ENCODE measurements at regions not wholly inside any gene's neighbourhood (a gene's known extent, or its start where the extent isn't known, plus 50 kb on each side); places are given as distances from the start of the nearest gene placed in this dataset.
"Not testable (repeated sequence)": the region's sequence is repeated elsewhere in the genome, so short reads cannot be mapped to it uniquely, and the experiment has no call there.

DNA sequence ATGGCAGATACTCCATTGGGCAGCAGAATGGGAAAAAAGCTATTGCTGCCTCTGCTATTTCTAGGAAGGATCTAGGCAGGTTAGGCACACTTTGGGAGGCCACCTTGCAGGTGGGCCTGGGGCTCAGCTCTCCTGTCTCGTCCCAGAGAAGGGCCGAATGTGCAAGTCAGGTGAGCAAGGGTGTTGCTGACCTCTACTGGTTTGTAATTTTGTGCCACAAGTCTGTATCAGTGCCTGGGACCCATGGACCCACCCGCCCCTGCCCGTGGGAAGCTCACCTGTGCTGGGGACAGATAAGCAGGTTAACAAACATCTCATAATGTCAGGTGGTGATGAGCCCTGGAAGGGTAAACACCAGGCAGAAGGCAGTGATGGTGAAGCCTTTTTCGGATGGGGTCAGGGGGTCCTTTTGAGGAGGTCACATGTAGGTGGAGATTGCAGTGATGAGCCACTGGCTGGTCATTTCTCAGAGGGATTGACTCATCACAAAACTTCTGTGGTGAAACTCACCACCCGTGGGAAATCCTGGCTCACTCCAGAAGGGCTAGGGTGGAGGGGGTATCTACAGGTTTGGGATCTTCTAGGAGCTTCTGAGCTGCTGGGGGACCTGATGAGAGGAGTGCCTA, 161.3 kb downstream of the KLF13 start:
- no peak for DNase-seq

DNA sequence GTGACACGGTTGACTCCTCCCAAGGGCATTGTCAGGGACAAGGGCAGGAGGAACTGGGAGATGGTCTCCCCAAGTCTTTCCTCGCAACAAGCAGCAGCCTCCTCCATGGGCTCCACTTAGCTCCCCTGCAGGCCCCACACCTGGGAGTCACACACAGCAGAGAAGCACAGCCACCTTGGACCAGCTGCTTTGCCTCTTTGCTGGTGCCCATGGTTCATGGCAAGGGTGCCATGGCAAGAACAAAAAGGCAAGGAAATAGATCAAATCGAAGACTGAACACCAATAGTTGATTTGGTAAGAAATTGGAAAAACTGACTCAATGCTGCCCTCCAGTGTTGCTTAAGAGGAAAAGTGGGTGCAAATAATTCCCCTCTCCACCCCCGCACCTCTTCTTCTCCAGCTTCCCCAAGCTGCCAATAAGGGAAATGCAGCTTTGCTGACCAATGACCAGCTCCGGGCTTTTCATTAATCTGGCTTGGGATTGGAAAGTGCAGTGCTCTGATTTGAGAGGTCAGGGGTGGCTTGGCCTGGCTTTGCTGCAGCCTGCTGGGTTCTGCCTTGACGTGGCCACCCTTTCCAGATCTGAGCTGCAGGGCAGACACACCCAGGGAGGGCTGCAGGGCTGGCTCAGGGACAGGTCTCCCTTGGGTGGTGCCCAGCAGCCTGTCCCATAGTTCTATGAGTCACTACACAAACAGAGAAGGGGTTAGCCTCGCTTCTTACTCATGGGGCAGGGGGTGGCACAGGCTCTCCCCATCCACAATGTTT, 162.0 kb downstream of the KLF13 start:
- peak; percentile 70 for DNase-seq

DNA sequence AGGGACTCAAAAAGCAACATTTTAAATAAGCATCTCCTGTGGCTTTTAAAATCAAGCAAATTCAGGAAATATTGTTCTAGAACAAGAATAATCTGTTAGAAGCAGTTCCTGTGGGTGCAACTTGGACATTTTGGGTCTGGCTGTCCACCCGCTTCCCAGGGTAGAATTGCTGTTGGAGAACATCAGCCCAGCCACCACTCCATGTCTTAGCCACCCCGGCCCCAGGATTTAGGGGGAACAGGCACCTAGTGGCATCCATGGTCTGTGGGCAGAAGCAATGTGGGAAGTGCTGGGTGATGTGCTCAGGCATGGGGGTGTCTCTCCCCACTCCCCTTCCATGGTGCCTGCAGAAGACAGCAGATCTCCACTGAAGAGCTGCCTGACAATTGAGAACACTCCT, 162.6 kb downstream of the KLF13 start:
- DNase-seq, result no peak

DNA sequence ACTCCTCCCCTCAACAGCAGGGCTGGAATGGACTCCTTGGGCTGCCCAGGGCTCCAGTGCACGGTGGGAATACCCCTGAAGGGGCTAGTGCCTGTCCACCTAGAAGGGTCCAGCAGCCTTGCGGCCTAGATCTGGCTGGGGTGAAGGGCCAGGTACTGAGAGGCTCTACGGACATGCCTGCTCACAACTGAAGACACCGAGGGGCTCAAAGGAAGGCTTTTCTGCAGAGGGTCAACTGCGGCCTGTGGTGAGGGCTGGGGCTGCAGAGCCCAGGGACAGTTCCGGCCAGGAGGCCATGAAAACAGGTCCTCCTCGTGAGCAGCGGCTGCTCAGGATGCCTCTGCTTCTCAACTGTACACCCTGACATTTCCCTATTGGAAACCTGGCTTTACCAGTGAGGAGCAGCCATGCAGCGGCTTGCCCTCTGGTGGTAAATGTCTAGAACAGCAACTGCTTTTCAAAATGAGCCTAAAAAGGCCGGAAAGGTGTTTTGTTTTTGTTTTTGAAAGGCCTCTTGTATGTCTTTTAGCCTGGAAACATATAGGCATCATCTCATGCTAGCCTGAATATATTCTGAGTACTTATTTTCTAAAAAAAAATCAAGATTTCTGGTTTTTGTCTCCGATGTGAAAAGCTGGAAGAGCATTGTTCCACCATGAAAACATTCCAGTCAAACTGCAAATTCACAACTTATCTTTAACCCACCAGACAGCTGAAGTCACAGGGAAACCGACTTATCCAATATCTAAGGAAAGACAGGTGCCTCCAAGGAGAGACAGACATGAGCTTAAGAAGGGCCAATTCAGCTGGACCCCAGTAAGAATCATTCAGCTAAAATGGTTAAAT, 163.4 kb downstream of the KLF13 start:
- DNase-seq, result no peak

DNA sequence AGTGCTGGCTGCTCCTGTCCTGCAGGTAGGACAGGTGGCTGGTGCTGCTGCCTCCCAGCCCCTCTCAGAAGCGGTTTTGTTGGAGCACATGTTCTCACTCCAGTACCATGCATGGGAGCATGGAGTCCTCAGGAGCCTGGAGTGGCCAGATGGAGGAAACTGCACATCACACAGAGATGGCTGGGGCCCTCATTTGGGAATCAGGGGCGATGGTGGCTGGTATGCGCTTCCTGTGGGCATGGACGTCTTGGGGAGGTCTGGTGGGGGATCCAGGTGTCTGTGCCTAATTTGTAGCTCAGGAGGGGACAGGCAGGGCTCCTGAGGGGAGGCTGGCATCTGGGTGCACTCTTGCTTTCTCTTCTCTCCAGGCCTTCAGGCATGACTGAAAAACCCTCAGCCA, 168.2 kb downstream of the KLF13 start:
- DNase-seq, result no peak

DNA sequence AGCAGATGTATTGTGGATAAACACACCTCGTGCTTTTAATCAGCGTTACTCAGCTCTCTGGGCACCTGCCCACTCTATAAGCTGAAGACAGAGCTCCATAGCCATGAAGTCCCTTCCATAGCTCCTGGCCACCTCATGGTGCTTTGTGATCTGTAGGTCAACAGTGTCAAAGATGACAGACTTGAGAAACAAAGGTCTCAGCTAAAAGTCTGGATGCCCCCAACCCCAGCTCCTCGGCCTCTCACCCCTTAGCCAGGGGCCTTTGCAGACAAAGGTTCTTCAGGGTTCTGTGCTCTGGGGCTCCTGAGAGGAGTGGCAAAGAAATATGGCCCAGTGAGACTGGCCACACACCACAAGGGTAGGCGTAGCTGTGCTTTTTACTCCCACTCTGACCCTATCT, 168.6 kb downstream of the KLF13 start:
- DNase-seq, result no peak

DNA sequence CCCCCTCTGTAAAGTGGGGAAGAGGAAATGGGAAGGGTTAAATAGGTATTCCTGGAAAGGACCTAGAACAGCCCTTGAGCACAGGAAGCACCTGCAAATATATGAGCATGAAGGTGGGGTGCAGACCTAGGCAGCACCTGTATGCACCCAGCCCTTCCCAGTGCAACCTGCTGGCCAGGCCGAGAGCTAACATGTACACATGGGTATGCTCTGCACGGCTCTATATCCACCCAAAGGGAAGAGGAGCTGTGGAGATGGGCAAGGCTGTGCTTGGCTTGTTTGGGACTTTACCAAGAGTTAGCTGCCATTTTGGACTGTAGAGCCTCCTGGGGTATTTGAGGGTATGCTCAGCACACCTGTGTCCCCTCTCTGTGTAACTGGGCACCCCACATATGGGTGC, 171.2 kb downstream of the KLF13 start:
- DNase-seq, result no peak

DNA sequence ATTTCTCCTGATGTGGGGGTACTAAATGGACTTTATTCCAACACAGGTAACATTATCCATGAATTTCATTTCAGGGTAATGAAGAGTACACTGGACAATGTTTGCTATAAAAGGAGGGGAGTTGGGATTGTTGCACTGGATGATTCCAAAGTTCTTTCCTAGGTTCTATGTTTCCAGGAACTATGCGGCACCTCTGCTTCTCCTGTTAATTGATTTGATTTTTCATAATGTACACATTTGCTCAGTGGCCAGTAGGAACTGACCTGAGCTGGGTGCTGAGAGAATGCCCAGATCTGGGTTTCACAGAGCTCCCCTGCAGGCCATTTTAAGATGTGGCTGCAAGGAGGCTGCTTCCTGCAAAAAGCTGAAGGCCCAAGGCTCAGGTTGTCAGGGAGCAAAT, 171.7 kb downstream of the KLF13 start:
- no peak for DNase-seq

DNA sequence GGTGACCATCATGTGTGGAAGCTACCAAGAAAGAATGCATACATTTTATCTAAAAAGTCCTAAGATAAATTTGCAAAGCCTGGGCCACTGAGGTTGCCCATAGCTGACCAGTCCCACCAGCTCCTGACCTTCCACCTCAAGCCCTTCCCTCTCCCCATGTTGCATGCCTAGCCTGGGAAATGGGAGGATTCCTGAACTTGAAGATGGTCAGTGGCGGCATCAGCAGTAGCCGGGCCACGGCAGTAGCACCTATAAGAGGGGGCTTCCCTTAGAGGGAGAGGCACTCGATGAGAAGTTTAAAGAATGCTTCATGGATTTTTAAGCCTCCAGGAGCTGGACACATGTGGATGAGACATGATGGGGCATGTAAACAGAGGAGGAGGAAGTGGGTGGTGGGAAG, 172.1 kb downstream of the KLF13 start:
- DNase-seq, result no peak

DNA sequence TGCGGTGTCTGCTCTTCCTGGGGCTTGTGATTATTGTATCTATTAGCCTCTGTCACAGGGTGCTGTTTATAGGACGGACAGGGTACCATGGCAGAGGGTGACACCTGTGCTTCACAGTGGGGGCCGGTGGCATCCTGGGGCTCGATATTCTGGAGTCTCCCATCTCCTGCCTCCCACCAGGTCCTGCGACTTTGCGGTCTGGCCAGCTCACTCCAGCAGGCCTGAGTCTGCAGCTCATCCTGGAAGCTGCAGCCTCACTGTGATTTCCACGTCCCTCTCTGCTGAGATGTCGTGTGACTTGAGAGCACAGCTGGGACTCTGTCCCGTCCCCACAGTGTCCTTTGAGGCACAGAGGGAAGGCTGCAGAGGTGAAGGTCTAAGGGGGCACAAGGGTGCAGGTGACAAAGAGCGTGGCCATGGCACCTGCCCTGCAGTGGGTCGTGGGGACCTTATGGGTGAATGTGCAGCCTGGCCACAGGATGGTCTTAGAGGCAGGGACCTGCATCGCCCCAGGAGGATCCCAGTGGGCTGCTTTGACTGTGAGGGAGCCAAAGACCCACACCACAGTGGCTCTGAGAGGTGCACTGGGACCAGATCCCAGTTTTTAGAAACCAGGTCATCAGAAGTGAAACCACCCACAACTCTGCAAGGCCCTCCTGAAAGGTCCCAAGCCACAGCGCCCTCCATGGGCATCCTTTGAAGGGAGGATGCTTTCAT, 172.8 kb downstream of the KLF13 start:
- no peak for DNase-seq

DNA sequence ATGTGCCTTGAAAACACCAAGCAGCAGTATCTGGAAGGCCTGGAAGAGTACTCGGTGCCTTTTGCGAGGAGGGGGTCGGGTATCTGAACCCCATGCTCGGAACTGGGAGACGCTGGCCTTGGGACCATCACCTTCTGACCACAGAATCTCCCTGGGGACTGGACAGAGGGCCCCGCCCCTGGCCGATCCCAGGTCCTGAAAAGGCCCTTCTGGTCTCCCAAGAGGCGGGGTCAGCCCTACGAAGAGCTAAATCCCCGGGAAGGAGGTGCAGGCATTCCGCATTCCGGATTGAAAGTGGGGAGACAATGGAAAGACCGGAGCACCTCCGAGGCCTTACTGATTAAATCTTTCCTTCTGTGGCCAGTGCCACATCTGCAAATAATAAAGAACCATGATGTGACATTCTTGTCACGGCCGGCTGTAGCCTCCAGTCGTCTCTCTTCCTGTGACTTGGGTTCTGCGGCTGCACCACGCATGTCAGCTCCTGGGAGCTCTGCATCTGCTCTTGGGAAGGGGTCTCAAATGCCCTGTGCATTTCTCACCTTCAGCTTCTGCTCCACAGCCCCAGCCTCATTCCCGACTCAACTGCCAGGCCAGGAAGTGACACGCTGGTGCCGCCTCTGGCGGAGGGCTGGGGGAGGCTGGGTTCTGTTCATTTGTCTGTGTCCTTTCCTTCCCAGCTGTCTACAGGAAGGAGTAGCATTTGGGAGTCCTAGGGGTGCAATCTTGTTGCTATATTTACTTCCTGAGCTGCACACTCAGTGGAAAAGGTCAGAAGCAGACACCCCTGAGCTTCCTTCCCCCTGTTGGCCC, 173.5 kb downstream of the KLF13 start:
- no peak for DNase-seq

DNA sequence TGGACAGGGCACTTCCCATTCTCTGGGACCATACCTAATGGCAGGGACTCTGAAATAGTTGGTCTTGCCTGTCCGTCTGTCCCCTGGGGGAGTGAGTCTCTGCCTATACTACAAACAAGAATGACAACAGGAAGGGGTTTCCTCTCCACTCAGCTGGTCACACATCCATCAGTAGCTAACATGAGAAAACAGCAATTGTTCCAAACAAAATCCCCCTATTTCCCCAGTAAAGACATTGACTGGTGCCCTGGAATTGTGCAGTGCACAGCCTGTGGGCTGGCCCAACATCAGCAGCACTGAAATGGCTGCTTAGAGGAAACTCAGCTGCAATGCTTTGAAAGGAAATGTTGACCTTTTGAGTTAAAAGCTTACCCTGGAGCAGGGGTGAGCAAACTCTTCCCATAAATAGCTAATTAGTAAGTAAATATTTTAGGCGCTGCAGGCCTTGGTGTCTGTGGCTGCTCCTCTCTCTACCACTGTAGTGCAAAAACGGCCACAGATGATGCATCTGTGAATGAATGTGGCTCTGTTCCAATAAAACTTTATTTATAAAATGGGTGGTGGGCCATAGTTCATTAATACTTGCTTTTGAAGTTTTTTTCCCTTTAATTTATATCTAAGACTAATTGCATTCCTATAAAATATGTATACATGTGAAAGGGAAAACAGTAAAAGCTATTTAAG, 174.3 kb downstream of the KLF13 start:
- DNase-seq, result peak; percentile 29

DNA sequence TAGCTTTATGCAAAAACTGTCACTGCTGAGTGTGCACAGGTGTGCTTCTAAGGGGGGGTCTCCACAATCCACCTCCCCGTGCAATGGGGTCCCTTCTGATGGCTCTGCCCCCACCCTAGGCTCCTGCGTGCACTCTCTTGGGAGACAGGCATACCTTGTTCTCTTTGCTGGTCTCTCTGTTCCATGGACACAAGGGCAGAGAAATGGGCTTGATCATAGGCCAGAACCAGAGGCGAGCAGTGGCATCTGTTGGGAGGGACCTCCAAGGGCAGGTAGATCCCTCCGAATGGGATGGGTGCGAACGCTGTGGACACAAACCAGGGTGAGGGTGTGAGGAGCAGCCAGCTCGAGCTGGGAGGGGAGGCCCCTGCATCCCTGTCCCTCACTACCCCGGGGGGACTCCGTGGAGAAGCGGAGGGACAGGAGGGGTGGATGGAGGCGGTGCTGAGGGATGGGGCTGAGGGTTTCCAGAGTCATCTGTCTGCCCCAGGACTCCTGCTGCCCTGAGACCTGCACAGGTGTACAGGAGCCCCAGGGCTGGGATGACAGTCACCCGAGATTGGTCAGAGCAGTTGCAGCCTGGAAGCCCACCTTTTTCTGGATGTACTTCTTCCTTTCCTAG, 175.0 kb downstream of the KLF13 start:
- no peak for DNase-seq

DNA sequence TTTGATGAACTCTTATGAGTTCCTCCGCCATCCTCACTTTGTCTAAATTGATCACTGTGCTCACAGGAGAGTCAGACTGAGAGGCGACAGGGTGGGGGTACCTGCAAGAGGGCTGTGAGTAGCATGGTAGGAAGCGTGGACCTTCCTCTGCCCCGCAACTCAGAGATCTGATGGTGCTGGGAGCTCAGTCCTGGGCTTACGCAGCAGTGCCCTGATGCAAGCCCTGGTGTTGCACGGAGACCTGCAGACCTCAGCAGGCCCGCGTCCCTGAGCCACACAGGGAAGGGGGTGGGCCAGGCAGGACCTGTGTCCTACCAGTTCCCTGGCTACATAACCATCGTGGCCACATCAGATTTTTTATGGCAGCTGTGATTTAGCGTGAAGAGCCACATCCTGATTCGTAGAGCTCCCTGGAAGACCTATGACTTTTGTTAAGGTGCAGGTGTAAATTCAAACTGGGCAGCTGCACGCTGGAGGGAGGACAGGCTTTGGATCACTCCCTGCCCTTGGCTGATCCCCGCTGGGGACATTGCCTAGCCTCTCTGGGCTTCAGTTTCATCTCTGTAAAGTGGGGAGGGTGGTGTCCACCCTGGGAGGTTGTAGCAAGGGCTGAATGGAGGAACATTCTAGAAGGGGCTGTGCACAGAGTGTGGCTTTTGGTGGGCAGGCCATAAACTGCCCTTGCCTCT, 176.1 kb downstream of the KLF13 start:
- DNase-seq, result no peak

DNA sequence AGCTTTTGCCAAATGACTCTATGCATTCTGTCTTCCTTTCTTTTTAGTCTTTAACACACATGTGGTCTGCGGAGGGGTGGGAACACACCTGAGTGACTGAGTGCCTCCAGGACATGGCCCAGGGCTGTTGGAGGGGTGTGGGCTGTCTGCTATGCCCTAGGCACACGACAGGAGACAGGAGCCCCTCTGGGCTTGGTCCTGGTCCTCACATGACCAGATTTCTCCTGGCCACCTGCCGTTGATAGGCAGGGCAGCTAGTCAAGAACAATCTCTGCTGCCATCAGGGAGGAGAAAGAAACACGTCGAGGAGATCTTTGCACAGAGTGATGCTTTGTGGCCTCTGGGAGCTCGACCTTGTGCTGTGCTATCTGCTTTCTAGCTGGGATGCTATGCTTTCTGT, 176.6 kb downstream of the KLF13 start:
- no peak for DNase-seq

DNA sequence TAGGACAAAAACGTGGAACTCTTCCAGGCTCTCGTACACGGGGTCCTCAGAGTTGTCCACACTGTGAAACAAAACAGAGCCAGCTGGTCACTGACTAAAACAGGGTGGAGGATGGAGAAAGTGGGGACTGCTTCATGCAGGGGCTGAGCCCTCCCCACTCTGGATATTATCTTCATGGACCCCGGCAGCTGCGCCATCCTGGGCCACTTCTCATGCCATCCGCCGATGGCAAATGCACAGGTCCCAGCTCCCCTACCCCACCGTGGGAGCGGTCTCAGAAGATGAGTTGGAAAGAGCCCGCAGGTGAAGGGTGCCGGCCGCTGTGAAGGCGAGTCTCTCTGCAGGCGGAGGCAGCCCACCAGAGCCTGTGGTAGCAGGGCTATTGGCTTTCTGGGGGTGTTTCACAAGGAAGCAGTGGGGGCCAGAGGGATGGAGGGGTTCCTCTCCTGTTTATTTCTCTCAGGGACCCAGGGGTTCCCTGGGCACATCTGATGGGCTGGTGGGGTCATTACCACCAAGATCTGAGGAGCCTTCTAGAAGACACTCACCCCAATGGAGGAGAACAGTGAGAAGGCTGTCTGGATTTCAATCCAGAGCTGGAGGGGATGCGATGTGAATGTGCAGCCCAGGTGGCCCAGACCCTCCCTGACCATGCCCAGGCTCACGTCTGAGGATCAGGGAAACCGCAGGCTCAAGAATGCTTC, 177.3 kb downstream of the KLF13 start:
- DNase-seq, result no peak

DNA sequence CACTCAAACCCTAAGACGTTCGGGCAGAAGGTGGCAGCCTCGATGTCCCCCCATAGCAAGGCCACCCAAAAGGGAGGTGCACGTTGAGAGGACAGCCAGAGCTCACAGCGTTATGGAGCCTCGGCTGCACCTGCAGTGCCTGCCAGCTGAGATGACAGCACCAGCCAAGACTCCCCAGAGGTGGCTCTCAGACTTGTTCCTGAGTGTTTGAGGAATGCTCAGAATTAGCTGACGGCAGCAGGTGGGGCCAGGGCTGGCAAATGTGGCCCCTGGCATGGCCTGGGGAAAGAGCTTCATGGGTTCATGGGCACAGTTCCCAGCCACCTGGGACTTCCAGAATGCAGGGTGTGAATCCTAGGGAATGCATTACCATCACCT, 177.8 kb downstream of the KLF13 start:
- DNase-seq, result no peak

DNA sequence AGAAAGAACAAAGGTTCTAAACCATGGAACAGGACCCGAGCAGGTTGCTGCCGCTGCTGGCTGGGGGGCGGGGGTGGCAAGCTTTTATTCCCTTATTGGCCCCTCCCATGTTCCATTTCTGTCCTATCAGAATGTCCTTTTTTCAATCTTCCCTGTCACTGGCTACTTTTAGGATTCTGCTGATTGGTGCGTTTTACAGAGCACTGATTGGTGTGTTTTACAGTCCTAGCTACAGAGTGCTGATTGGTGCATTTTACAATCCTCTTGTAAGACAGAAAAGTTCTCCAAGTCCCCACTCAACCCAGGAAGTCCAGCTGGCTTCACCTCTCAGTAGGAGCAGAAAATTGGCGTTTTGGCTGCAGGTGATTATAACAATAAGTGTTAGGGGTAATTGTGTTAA, 180.9 kb downstream of the KLF13 start:
- DNase-seq, result not testable (repeated sequence)

DNA sequence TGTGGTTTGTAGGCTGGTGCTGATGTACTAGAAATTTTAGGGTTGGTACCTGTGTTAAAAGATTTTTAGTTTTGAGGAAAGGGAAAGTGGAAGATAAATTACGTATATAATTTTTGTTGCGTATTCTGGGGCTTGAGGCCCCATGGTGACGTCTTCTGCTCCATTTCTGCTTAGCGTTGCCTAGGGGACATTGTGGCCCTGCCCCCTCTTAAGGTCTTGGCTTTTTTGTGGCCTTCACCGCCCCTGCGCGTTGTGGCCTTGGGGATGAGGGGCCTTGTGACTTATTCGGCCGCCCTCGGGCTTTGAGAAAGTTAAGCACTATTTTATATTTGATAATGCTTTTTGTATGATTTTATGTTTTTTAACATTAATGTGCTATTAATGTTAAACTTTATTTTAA, 182.0 kb downstream of the KLF13 start:
- DNase-seq, result no peak

DNA sequence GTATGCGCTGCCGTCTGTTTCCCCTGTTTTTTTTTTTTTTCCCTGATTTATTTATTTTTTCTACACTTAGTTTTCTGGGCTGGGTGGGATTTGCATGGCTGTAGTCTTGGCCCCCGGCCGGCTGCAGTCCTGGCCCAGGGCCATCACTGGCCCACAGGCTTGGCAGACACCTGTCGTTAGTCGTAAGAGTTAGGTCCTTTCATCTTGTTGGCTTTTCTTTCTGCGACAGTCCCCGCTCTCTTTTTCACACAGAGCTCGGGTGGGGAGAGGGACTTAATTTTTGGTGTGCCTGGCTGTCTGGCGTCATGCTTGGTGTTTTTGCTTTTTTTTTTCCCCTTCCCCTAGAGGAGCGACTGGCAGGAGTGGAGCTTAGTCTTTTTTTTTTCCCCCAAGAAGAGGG, 183.4 kb downstream of the KLF13 start:
- no peak for DNase-seq

All from skin of body (tissue), 1 donor.